DOHH2 (cell line): ENCODE measurements at regions not wholly inside any gene's neighbourhood (a gene's known extent, or its start where the extent isn't known, plus 50 kb on each side); places are given as distances from the start of the nearest gene placed in this dataset.

Experiments
- EZH2phosphoT487 ChIP-seq: fragments of 200-600 bp; sonication (generic); IDR thresholded peaks from 2 replicates; pipeline ENCODE4 v1.6.1; 2017; ENCODE audit warnings: borderline replicate concordance, mild to moderate bottlenecking, antibody characterized with exemption, low read length, moderate library complexity, mixed read lengths
- TF ChIP-seq, protein P1 (sequence below): fragments of 200-600 bp; sonication (generic); IDR thresholded peaks from one replicate; pipeline ENCODE4 v1.5.1; 2014; ENCODE audit warnings: antibody characterized with exemption, mild to moderate bottlenecking, low read depth, low read length; ENCODE audit not compliant: poor library complexity, severe bottlenecking

GRCh38 chr6:86153521-86153920 is 510.8 kb upstream of the SYNCRIP start:
- TF ChIP-seq, protein P1, sequence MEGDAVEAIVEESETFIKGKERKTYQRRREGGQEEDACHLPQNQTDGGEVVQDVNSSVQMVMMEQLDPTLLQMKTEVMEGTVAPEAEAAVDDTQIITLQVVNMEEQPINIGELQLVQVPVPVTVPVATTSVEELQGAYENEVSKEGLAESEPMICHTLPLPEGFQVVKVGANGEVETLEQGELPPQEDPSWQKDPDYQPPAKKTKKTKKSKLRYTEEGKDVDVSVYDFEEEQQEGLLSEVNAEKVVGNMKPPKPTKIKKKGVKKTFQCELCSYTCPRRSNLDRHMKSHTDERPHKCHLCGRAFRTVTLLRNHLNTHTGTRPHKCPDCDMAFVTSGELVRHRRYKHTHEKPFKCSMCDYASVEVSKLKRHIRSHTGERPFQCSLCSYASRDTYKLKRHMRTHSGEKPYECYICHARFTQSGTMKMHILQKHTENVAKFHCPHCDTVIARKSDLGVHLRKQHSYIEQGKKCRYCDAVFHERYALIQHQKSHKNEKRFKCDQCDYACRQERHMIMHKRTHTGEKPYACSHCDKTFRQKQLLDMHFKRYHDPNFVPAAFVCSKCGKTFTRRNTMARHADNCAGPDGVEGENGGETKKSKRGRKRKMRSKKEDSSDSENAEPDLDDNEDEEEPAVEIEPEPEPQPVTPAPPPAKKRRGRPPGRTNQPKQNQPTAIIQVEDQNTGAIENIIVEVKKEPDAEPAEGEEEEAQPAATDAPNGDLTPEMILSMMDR = no peak
- TF ChIP-seq EZH2phosphoT487 = no peak
